T-helper 1 cell (primary cell): ENCODE measurements at regions not wholly inside any gene's neighbourhood (a gene's known extent, or its start where the extent isn't known, plus 50 kb on each side); places are given as distances from the start of the nearest gene placed in this dataset.

Experiments used
- DNase-seq, 5 donors: peaks; one replicate each; pipeline ENCODE4 v3.0.0-alpha.2; 2012 to 2020

- no peak for DNase-seq
Observed at GRCh38 chrX:39150220-39150619, 349.0 kb downstream of the MID1IP1 start.

DNA sequence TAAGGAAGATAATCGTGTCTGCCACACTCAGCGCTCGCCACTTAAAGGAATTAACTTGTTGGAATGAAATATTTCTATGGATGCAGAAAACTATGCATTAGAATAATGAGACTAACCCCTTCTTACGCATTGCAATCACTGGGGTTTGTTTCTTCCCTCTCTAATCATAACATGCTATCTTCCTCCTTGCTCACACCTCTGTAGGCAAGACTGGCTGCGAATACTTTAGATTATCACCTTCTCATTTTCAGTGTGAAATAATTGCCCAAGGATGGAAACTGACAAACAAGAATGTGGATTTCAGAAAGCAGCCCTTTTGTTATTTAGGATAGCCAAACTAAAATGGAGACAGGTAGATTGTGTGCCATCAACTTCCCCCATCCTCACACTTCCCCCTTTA is 349.4 kb downstream of the MID1IP1 start:
- DNase-seq = no peak

DNA sequence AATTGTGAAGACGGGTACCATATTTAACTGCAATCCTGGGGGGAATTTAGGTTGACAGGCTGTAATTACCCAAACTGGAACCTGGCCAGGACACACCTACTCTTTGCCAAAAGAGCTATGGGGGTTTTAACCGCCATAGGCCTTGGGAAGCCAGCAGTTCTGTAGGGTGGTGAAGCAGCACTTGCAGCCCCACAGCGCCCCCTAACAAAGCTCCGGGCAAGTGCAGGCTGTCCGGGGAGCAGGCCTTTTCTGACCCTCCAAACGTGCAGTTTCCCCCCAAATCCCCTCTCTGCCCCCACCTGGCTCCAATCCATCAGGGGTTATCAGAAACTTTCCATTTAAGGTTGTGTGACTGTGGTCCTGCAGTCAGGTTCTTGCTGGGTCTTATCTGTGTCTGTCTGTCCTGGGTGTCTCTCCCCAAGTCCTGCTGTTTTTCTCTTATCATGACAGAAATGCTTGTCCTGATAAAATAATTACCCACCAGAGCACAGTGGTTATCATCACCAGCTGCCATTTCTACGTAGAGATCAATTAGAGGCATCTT is 350.9 kb downstream of the MID1IP1 start:
- DNase-seq = peak in 1 of 5 donors; percentile 16

GRCh38 chrX:39156051-39156450 is 354.8 kb downstream of the MID1IP1 start:
- no peak for DNase-seq

GRCh38 chrX:39157006-39157405 is 355.7 kb downstream of the MID1IP1 start:
- DNase-seq = no peak

DNA sequence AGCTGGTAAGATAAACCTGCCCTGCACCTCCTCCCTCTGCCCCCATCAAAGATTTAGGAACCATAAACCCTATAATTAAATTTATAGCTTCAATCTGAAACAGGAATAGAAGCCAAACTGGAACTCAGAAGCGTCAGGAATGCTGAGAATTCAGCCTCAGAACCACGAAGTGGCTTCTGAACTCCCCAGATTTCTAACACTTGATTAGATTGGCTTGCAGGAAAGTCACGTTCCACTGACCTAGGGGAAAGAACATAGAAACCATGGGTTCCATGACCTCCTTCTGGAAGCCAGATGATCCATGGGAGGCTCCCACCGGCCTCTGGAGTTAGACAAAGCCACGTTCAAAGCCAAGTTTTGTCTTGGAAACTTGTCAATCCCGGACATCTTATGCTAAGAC is 356.5 kb downstream of the MID1IP1 start:
- no peak for DNase-seq

- DNase-seq = no peak
Observed at GRCh38 chrX:39158801-39159657, 357.8 kb downstream of the MID1IP1 start.

DNA sequence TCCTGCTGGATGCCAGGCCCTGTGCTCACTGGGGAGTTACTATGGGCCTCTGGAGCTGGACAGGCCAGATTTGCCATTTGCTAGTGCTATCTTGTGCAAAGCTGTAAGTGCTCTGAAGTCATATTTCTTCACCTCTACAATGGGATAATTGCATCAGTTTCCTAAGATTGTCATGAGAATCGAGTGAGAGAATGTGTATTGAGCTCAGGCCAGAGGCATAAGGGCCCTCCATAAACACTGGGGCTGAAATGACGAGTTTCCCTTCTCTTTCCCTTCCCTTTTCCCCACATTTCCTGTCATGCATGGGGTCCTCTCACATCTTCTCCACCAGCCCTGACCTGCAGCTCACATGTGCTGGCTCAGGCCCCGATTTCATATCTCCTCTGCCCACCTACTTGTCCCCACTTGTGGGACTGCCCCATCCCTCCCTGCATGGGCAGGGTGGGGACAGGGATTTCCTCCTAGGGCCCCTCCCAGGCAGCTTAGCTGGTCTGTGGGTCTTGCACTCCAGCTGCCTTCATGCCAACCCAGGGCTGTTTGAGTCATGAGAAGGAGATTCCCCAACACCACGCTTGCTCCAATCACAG is 358.8 kb downstream of the MID1IP1 start:
- DNase-seq = no peak

DNA sequence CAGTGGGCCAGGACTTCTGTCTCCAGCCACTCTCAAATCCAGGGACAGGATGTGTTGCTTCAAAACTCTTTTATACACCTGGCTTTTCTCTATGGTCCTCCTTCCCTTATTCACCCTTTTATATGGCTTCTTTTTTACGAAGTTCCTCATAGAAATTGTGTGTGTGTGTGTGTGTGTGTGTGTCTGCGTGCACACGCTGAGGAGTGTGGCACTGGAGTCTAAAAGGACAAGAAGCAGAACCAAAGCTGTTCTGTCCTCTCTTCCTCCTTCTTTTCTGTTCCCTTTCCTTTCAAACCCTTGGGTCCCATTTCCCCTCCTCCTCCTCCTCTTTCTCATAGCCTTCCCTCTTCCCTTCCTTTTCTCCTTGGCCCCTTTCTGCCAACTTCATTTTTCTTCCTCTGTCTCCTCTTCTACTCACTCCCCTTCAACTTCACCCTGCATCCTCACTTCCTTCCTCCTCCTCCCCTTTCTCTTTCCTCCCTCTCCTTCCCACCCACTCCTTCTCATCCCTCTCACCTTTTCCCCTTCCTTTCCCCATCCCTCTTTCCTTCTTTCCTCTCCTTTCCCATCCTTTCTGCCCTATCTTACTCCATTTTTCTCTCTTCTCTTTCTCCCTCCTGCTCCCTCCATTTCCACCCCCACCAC is 360.5 kb downstream of the MID1IP1 start:
- DNase-seq = no peak

GRCh38 chrX:39162322-39162735 is 361.1 kb downstream of the MID1IP1 start:
- DNase-seq = peak in 4 of 5 donors; percentile 15 to 26 (median 22)

GRCh38 chrX:39163581-39164126 is 362.4 kb downstream of the MID1IP1 start:
- DNase-seq = peak in 1 of 5 donors; percentile 39

GRCh38 chrX:39164212-39164611 is 363.0 kb downstream of the MID1IP1 start:
- no peak for DNase-seq

- DNase-seq = no peak
Observed at GRCh38 chrX:39165185-39165584, 363.9 kb downstream of the MID1IP1 start.

- DNase-seq = no peak
Observed at GRCh38 chrX:39165773-39166172, 364.5 kb downstream of the MID1IP1 start.

DNA sequence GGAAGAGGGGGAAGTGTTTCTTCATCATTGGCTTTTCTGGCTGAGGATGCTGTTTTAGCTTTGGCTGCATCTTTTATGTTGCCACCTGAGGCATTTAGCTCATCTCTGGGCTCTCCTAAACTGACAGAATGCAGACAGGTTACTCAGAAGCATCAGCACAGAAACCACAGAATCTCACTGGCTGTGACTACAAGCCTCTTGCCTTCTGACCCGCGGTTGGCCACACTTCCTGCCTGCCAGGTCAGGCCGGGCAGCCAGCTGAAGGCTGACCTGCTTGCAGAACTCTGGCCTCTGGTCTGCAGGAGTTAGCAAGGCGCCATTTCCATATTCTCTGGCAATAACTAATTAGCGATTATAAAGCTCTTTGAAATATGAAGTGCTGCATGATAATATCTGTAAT is 366.5 kb downstream of the MID1IP1 start:
- peak in 1 of 5 donors; percentile 14 for DNase-seq

- DNase-seq = no peak
Observed at GRCh38 chrX:39168609-39169008, 367.4 kb downstream of the MID1IP1 start.

DNA sequence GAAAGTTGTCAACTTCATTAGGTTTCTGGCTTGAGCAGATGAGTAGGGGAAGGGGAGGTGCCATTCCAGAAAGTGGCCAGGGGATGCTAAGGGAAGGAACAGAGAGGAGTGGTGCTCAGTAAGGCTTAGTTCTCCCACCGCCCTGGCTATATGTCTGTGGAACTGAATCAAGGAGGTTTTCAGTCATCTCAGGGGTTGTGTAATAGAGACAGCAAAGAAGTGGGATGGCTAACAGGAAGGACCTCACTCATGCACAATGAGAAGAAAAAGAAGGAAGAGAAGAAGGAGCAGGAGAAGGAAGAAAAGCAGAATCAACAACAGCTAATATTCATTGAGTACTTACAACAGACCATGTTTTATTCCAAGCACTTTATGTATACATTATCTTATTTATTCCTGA is 368.7 kb downstream of the MID1IP1 start:
- no peak for DNase-seq

DNA sequence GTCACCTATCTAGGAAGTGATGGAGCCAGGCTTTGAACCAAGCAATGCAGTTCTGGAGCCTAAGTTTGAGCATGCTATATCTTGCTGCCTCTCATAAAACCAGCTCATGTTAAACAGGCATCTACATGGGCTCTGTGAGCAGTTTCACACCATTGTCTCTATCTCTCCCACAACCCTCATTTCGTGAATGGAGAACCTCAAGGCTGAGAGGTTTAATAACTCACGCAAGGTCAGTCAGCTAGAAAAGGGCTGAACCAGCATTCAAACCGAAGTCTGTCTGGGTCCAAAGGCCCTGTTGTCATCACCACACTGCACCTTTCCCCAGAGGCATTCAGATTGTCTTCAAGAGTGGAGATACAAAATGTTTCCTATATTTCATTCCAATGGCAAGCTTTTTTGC is 369.2 kb downstream of the MID1IP1 start:
- no peak for DNase-seq

DNA sequence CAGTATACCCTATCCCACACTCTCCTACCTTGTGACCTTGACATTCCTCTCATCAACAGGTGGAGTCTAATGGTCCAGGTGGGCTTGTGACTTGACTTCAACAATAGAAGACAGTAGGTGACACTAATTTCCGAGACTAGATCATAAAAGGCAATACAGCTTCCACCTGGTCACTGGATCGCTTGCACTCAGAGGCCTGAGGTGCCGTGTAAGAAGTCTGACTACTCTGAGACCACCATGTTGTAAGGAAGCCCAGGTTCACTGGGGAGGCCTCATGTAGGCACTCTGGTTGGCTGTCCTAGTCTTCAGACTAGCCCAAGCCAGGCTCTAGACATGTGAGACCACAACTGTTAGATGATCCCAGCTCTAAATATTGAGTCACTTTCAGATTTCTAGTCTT is 370.4 kb downstream of the MID1IP1 start:
- DNase-seq = no peak

- DNase-seq = no peak
Observed at GRCh38 chrX:39174241-39174771, 373.0 kb downstream of the MID1IP1 start.

DNA sequence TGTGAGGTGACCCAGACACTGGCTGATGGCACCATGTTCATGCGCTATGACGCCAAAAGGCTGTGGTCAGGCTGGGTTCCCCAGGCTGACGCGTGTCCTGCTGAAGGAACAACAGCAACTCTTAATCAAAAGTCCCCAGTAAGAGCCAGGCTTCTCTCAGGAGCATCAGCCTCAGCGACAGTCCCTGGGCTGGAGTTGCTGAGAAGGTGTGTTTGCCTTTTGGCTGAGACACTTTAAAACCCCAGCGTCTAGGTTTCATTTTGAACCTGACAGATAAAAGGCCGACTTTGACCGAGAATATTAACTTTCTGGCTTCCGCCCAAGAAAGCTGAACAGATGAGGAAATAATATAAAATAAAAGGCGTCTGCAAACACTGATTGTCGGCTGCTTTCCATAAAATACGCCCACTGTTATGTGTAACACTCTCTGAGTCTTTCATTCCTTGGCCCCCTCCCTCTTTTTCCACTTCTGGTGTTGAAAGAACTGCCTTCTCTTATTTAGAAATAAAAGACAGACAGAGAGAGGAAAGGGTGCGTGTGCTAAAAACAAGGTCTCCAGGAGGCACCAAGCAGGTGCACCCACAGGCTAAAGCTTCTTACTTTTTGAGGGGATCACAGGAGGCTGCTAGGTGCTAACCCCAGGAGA is 373.6 kb downstream of the MID1IP1 start:
- peak in 3 of 5 donors; percentile 16 to 44 (median 32) for DNase-seq

DNA sequence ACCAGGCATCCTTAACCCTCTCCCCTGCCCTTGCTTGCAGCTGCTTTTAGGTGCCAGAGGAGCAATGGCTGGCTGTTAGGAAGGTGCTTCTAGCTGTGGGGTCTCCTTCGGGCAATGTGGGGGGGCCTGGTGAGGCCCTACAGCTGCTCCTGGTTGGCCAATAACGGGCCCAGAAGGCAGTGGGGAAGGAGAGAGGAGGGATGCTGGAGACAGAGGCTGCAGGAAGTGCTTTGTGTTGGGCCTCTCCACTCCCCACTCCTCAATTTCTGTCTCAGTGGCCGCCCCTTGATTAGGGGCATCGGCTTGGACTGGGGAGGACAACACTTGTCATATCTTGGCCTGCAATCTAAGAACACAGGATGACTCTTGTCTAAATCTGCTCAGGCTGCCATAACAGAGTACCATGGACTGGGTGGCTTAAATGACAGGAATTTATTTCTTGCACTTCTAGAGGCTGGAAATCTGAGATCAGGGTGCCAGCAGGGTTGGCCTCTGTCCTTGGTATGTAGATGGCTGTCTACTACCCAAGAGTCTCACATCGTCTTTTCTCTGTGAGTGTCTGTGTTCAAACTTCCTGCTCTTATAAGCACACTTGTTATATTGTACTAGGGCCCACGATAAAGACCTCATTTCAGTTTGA is 374.3 kb downstream of the MID1IP1 start:
- no peak for DNase-seq
